Fibroblast of lung (primary cell): ENCODE measurements at regions not wholly inside any gene's neighbourhood (a gene's known extent, or its start where the extent isn't known, plus 50 kb on each side); places are given as distances from the start of the nearest gene placed in this dataset.

Experiments
- CTCF ChIP-seq, 2 donors: IDR thresholded peaks in 1 of 2; conservative IDR thresholded peaks in 1 of 2; 1 replicate in 1 of 2; 2 replicates in 1 of 2; pipeline ENCODE4 v1.5.1; 2011 to 2012; ENCODE audit warnings: low read length in 2 of 2, control low read depth in 1 of 2, inconsistent platforms in 1 of 2, low read depth in 1 of 2, mild to moderate bottlenecking in 1 of 2
- EZH2 ChIP-seq: IDR thresholded peaks from 2 replicates; pipeline ENCODE4 v1.5.1; 2012; ENCODE audit warnings: low read length, control low read depth, mild to moderate bottlenecking; ENCODE audit errors: missing control alignments

GRCh38 chr2:59830601-59831000 lies 722.9 kb downstream of the BCL11A start:
- TF ChIP-seq CTCF (conservative IDR thresholded peaks at IDR 0.05 in 1 of 2, IDR thresholded peaks at IDR 0.05 in 1 of 2; ENCODE audit: low read depth in 1 of 2, low read length in 2 of 2) (no peak), EZH2 (no peak)
